ENCODE measurements at regions not wholly inside any gene's neighbourhood (a gene's known extent, or its start where the extent isn't known, plus 50 kb on each side); places are given as distances from the start of the nearest gene placed in this dataset.
"Not testable (repeated sequence)": the region's sequence is repeated elsewhere in the genome, so short reads cannot be mapped to it uniquely, and the experiment has no call there.

GRCh38 chr1:157407917-157408525 lies 144.3 kb downstream of the FCRL5 start:
- DNase-seq = no peak

- no peak for DNase-seq
These were observed 144.9 kb downstream of the FCRL5 start for GRCh38 chr1:157407367-157407766.

- no peak for DNase-seq
These were observed 146.7 kb downstream of the FCRL5 start for GRCh38 chr1:157405662-157406061.

GRCh38 chr1:157404614-157405013 lies 147.7 kb downstream of the FCRL5 start:
- no peak for DNase-seq

GRCh38 chr1:157404063-157404501 lies 148.2 kb downstream of the FCRL5 start:
- no peak for DNase-seq

- DNase-seq = no peak
These were observed 148.7 kb downstream of the FCRL5 start for GRCh38 chr1:157403608-157404007.

- no peak for DNase-seq
These were observed 149.1 kb downstream of the FCRL5 start for GRCh38 chr1:157403203-157403602.

- no peak for DNase-seq
These were observed 151.5 kb downstream of the FCRL5 start for GRCh38 chr1:157400766-157401165.

- no peak for DNase-seq
These were observed 152.3 kb downstream of the FCRL5 start for GRCh38 chr1:157399984-157400382.

- no peak for DNase-seq
These were observed 152.9 kb downstream of the FCRL5 start for GRCh38 chr1:157399343-157399983.

GRCh38 chr1:157390651-157391050 lies 161.7 kb downstream of the FCRL5 start:
- DNase-seq = no peak

GRCh38 chr1:157388057-157388456 lies 164.3 kb downstream of the FCRL5 start:
- no peak for DNase-seq

GRCh38 chr1:157384258-157384657 lies 168.1 kb downstream of the FCRL5 start:
- no peak for DNase-seq

- DNase-seq = no peak
These were observed 170.0 kb downstream of the FCRL5 start for GRCh38 chr1:157382351-157382750.

GRCh38 chr1:157380523-157380922 lies 171.8 kb downstream of the FCRL5 start:
- DNase-seq = no peak

- not testable (repeated sequence) for DNase-seq
These were observed 175.0 kb downstream of the FCRL5 start for GRCh38 chr1:157377280-157377713.

GRCh38 chr1:157376681-157377080 lies 175.6 kb downstream of the FCRL5 start:
- DNase-seq = no peak

GRCh38 chr1:157372311-157372710 lies 180.0 kb downstream of the FCRL5 start:
- DNase-seq = not testable (repeated sequence)

GRCh38 chr1:157371826-157372225 lies 180.5 kb downstream of the FCRL5 start:
- no peak for DNase-seq

GRCh38 chr1:157371221-157371620 lies 181.1 kb downstream of the FCRL5 start:
- DNase-seq = no peak

- DNase-seq = no peak
These were observed 181.6 kb downstream of the FCRL5 start for GRCh38 chr1:157370698-157371097.

- DNase-seq = peak; percentile 21
These were observed 182.3 kb downstream of the FCRL5 start for GRCh38 chr1:157369808-157370521.

GRCh38 chr1:157368941-157369340 lies 183.4 kb downstream of the FCRL5 start:
- not testable (repeated sequence) for DNase-seq

GRCh38 chr1:157368363-157368762 lies 184.0 kb downstream of the FCRL5 start:
- DNase-seq = no peak
